ENCODE measurements at regions not wholly inside any gene's neighbourhood (a gene's known extent, or its start where the extent isn't known, plus 50 kb on each side); places are given as distances from the start of the nearest gene placed in this dataset.

GRCh38 chr11:37963440-37963839 is 1365.4 kb upstream of the RAG2 start:
- H3K4me2 ChIP-seq (ENCODE audit: control insufficient read depth, insufficient read depth) = no peak overlapping the region
- DNase-seq (ENCODE audit: low read depth, low spot score) (no peak), FAIRE-seq (no peak), ATAC-seq (no peak)
- ChIA-PET CTCF (no interaction called here), POLR2A (no interaction called here), RAD21 (ENCODE audit: unreplicated experiment) (no interaction called here), SMC1A (ENCODE audit: uncharacterized antibody, unreplicated experiment) (interaction anchor here (1.1 kb wide), 1 partner anchor 10 kb away, joined by 3 read pairs; no protein-coding TSS in a partner anchor)
- H3K36me3 ChIP-seq (ENCODE audit: control insufficient read depth in 2 of 2, insufficient read depth in 2 of 2, low read length in 1 of 2) = no peaks in the 10 kb centered on the region
- in situ Hi-C loops (cut with MboI) = no loop called here
- H3K27me3 ChIP-seq (replicated peaks in 1 of 2; ENCODE audit: control insufficient read depth in 2 of 2, insufficient read depth in 2 of 2, low read length in 1 of 2) = no peaks in the 10 kb centered on the region
- H3K79me2 ChIP-seq (ENCODE audit: control insufficient read depth, insufficient read depth, low read length) = no peaks in the 10 kb centered on the region
- H3K27ac ChIP-seq (ENCODE audit: control insufficient read depth, insufficient read depth) = no peak overlapping the region
- H3K9me3 ChIP-seq (replicated peaks; ENCODE audit: control insufficient read depth, insufficient read depth, low read length) = no peaks in the 10 kb centered on the region
- WGBS (ENCODE audit: insufficient coverage, insufficient replicate concordance, low lambda C conversion rate, missing lambda C conversion rate) = 3% methylated on average over 2 of the region's 2 CpGs
- intact Hi-C loops (cut with micrococcal nuclease; ENCODE audit: unreplicated experiment) = no loop called here
- H3K9ac ChIP-seq (ENCODE audit: control insufficient read depth, insufficient read depth, low read length) = no peak overlapping the region
- H3K4me1 ChIP-seq (ENCODE audit: control insufficient read depth, insufficient read depth, low read length) = no peaks in the 10 kb centered on the region
- H2AFZ ChIP-seq (ENCODE audit: control insufficient read depth, low read depth, low read length) = no peak overlapping the region
- no peak overlapping the region for H3K4me3 ChIP-seq
- BruUV-seq (replicated peaks) = no TSS peak
- no peak for TF ChIP-seq ETV6 (conservative IDR thresholded peaks at IDR 0.05 in 1 of 2, IDR thresholded peaks at IDR 0.05 in 1 of 2; ENCODE audit: borderline replicate concordance in 1 of 2, low read depth in 1 of 2)
- TF ChIP-seq GATAD2B (conservative IDR thresholded peaks at IDR 0.05; ENCODE audit: low read depth) = no peak
- TF ChIP-seq MLLT1 (IDR thresholded peaks at IDR 0.05) = no peak
- no peak for TF ChIP-seq BACH1 (IDR thresholded peaks at IDR 0.05; ENCODE audit: borderline replicate concordance)
- no peak for TF ChIP-seq BCL11A (IDR thresholded peaks at IDR 0.05; ENCODE audit: low read depth, low read length)
- no peak for TF ChIP-seq HDAC6 (IDR thresholded peaks at IDR 0.05; ENCODE audit: unreplicated experiment)
- no peak for TF ChIP-seq MXI1 (IDR thresholded peaks at IDR 0.05; ENCODE audit: low read depth, low read length)
- no peak for TF ChIP-seq ZNF24 (IDR thresholded peaks at IDR 0.05)
- TF ChIP-seq ATF7 (IDR thresholded peaks at IDR 0.05; ENCODE audit: low read depth) = no peak
- TF ChIP-seq BRCA1 (IDR thresholded peaks at IDR 0.05; ENCODE audit: low read depth, low read length) = no peak
- no peak for TF ChIP-seq ESRRA (IDR thresholded peaks at IDR 0.05; ENCODE audit: low read length)
- no peaks in the 10 kb centered on the region for H4K20me1 ChIP-seq (ENCODE audit: control insufficient read depth, insufficient read depth)

All from GM12878 (cell line).